AG09309 (cell line): ENCODE measurements at regions not wholly inside any gene's neighbourhood (a gene's known extent, or its start where the extent isn't known, plus 50 kb on each side); places are given as distances from the start of the nearest gene placed in this dataset.

Experiments
- DNase-seq: peaks from one replicate; pipeline ENCODE4 v3.0.0-alpha.2; 2010; ENCODE audit warnings: low read depth
- H3K4me3 ChIP-seq: 2 replicates; pipeline ENCODE4 v1.5.1; 2011; ENCODE audit warnings: mild to moderate bottlenecking, low read depth, low read length, moderate library complexity; ENCODE audit not compliant: control insufficient read depth
- CTCF ChIP-seq: IDR thresholded peaks from 2 replicates; pipeline ENCODE4 v1.5.1; 2011; ENCODE audit warnings: mild to moderate bottlenecking, low read depth, low read length, inconsistent platforms; ENCODE audit not compliant: insufficient read depth, control insufficient read depth; ENCODE audit errors: missing control alignments

- no peak overlapping the region for H3K4me3 ChIP-seq
- DNase-seq, result no peak
- TF ChIP-seq CTCF, result no peak
Measured at GRCh38 chr13:48798180-48798579, 144.5 kb downstream of the CYSLTR2 start.

DNA sequence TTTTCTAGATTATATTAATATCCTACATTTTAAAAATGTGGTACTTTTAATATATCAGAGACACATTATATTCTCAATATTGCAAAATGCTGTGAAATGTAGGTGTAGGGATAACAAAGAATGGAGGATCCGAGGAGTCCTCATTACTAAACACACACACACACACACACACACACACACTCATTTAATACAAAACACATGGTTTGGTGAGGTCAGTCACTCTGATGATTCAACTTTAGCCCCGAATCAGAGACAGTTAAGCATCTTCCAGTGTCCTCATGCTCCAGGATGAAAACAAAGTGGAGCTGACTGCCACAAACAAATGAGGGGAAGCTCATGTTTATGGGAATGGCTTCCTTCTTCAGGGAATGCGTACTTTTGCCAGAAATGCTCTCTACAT is 147.5 kb downstream of the CYSLTR2 start:
- DNase-seq, result peak; percentile 80
- no peak for TF ChIP-seq CTCF
- H3K4me3 ChIP-seq, result no peak overlapping the region

DNA sequence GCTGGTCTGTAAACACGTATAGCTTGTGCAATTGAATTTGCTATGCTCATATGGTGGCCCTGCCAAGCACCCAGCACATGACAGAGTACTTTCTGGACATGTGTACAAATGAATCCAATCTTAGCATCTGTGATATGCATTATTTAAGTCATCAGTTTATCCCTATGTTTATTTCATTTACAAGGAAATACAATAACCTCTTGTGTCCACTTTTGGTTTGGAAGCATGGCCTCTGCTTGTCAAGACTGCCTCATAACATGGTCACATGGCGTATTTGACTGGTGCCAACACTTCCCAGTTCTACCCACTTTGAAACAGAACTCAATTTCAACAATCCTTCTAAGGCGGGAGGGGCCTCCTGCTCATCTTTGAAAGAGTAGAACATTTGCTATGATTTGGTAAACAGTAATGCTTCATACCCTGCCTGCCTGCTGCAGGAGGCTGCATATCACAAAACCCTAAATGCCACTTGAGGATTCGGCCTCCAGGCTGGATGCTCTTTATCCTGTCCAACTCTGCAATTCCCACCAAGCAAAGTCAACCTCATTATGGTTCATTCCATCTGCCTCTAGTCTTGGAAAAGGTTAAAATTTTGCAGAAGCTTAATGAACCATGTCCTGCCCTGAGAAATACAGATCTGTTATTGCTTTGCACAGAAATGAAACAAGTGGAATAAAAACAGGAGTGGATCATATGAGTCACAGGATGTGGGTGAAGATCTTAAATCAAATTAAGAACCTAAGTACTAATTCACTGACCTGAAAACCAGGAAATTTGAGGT is 151.3 kb downstream of the CYSLTR2 start:
- DNase-seq, result no peak
- no peak overlapping the region for H3K4me3 ChIP-seq
- no peak for TF ChIP-seq CTCF

GRCh38 chr13:48806522-48806921 is 152.8 kb downstream of the CYSLTR2 start:
- H3K4me3 ChIP-seq, result no peak overlapping the region
- no peak for TF ChIP-seq CTCF
- no peak for DNase-seq

DNA sequence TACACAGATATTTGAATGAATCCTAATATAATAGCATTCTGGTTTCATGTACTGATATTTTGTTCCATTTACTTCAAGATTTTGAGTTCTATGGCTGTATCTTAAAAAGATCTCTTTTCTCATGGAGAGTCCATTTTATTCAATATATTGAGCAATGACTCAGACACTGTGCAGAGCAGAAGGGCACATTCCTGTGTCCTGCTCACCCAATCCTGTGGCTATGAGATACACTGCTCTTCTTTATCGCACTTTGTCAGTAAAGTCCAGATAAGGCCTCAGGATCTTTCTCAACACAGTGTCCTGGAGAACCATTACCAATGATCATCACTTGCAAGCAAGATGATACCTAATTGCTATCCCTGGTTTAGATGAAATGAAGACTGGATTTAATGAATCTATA is 155.0 kb downstream of the CYSLTR2 start:
- DNase-seq, result no peak
- TF ChIP-seq CTCF, result no peak
- no peak overlapping the region for H3K4me3 ChIP-seq

DNA sequence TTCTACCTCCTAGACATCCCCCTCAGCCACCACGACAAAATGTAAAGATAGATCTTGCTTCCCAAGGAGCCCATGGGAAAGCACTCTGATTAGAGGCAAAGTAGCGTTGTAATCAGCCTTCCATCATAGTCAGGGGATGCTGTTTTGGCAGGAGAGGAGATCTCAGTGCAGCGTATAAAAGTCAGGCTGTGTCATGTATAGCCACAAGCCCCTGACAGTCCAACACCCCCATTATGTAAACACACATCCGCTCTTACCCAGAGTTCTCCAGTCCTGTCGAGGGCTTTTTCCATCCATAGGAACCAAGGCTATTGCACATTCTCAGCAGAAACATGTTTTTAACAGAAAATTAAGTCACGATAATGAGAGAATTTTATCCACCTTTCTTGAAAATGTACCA is 156.3 kb downstream of the CYSLTR2 start:
- no peak for DNase-seq
- TF ChIP-seq CTCF, result no peak
- H3K4me3 ChIP-seq, result no peak overlapping the region
